Esophagus squamous epithelium (tissue), 5 donors: ENCODE measurements at regions not wholly inside any gene's neighbourhood (a gene's known extent, or its start where the extent isn't known, plus 50 kb on each side); places are given as distances from the start of the nearest gene placed in this dataset.

Source experiments
- DNase-seq: peaks from one replicate; lab custom pipeline; 2025; lab: John Stamatoyannopoulos, UW
- H3K27ac ChIP-seq, 4 donors: fragments of 200-600 bp; sonication (generic); one replicate each; pipeline ENCODE4 v1.5.1; 2016 to 2019; ENCODE audit warnings: mild to moderate bottlenecking in 1 of 4
- H3K27me3 ChIP-seq, 4 donors: fragments of 200-600 bp; sonication (generic); 1 replicate in 3 of 4; 2 replicates in 1 of 4; pipeline versions ENCODE4 v1.5.1 to v1.6.0; 2017 to 2021; ENCODE audit warnings: antibody characterized with exemption in 1 of 4
- H3K36me3 ChIP-seq, 3 donors: fragments of 200-600 bp; sonication (generic); one replicate each; pipeline ENCODE4 v1.5.1; 2016 to 2019
- H3K4me1 ChIP-seq, 3 donors: fragments of 200-600 bp; sonication (generic); one replicate each; pipeline ENCODE4 v1.5.1; 2017 to 2019
- H3K4me3 ChIP-seq, 4 donors: fragments of 200-600 bp; sonication (generic); 1 replicate in 3 of 4; 2 replicates in 1 of 4; pipeline ENCODE4 v1.5.1; 2016 to 2019; ENCODE audit warnings: mild to moderate bottlenecking in 2 of 4, moderate library complexity in 1 of 4
- H3K9me3 ChIP-seq, 3 donors: fragments of 200-600 bp; sonication (generic); one replicate each; pipeline ENCODE4 v1.5.1; 2016 to 2019
- POLR2A ChIP-seq, 4 donors: fragments of 450-650 bp; IDR thresholded peaks; one replicate each; pipeline ENCODE4 v1.6.1; 2017; ENCODE audit warnings: antibody characterized with exemption in 4 of 4, mild to moderate bottlenecking in 4 of 4, moderate library complexity in 3 of 4
- WGBS, 2 donors: methylation state at CpG; one replicate each; pipeline ENCODE4 v1.1.5; 2018; 5-methylcytosine and 5-hydroxymethylcytosine counted together
- intact Hi-C: fragments of 100-400 bp; cut with DNase I; formaldehyde crosslinking; loops from one replicate; pipeline ENCODE4 v1.15.0; 2022
- TF ChIP-seq, protein P1 (sequence below), 6 experiments: fragments of 450-650 bp in 4 of 6; fragments of 200-600 bp in 2 of 6; sonication (generic) in 2 of 6; IDR thresholded peaks; one replicate each; pipeline ENCODE4 v1.5.1; 2016 to 2019; ENCODE audit warnings: antibody characterized with exemption in 6 of 6, mild to moderate bottlenecking in 4 of 6, moderate library complexity in 4 of 6
- donor health status: DM: yes; HTN: yes; CAD: no.

DNA sequence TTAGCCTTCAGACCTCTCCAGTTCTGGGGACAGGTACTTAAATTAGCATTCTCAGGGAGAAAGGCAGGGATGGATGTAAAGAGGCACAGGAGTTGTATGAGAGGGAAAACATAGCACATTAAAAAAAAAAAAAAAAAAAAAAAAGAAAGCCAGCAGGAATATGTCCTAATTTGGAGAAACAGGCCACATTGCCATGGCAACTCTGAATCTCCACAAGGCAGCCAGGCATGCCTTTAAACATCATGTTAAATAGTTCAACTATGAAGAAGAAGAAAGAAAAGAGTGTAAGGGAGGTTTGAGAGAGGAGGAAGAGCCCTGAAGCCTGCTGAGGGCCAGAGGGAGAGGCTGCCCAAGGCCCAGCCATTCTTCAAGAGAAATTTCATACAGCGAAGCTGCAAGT lies 145.8 kb downstream of the GRIN2B start:
- no peaks in the 10 kb centered on the region for H3K4me1 ChIP-seq
- H3K9me3 ChIP-seq, result no peaks in the 10 kb centered on the region
- DNase-seq, result no peak
- 73 to 80% methylated on average over 1 of the region's 1 CpG for WGBS, 2 donors
- H3K27ac ChIP-seq, result no peak overlapping the region
- H3K27me3 ChIP-seq, result no peaks in the 10 kb centered on the region
- H3K36me3 ChIP-seq, result no peaks in the 10 kb centered on the region
- TF ChIP-seq POLR2A (IDR thresholded peaks at IDR 0.05), result no peak
- TF ChIP-seq, protein P1, sequence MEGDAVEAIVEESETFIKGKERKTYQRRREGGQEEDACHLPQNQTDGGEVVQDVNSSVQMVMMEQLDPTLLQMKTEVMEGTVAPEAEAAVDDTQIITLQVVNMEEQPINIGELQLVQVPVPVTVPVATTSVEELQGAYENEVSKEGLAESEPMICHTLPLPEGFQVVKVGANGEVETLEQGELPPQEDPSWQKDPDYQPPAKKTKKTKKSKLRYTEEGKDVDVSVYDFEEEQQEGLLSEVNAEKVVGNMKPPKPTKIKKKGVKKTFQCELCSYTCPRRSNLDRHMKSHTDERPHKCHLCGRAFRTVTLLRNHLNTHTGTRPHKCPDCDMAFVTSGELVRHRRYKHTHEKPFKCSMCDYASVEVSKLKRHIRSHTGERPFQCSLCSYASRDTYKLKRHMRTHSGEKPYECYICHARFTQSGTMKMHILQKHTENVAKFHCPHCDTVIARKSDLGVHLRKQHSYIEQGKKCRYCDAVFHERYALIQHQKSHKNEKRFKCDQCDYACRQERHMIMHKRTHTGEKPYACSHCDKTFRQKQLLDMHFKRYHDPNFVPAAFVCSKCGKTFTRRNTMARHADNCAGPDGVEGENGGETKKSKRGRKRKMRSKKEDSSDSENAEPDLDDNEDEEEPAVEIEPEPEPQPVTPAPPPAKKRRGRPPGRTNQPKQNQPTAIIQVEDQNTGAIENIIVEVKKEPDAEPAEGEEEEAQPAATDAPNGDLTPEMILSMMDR (IDR thresholded peaks at IDR 0.05), result no peak
- intact Hi-C loops, result no loop called here
- H3K4me3 ChIP-seq, result no peak overlapping the region

DNA sequence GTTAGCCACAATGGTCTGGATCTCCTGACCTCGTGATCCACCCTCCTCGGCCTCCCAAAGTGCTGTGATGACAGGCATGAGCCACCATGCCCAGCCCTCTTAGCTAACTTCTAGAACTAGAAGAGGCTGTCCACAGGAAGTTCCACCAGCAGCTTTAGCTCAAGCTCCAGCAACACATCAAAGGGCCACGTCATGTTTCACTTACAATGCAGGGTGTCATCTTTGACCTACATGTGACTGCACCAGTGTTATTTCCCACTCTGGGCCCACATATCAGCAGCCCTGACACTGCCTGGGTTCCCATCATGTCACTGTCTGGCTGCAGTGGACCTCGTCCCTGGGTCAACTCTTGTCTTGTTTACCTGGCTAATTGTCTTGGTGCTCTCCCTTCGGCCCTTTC lies 147.2 kb downstream of the GRIN2B start:
- DNase-seq, result no peak
- H3K9me3 ChIP-seq, result no peaks in the 10 kb centered on the region

DNA sequence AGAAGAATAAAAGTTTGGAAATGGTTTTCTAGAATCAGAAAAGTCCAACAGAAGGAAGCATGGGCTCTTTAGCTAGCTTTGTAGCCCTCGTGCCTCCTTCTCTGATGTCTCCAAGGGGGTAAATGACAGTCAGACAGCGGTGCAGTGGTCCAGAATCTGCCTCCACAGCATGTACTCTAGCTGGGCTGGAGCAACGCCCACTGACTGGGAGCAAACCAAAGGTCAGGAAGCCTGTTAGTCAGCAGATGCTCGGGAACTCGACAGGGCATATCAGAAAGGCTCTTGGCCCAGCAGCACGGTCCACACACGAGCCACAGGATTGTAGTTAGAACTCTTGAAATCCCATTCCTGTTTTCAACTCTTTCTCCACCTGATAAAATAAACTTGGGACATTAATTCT lies 164.3 kb downstream of the GRIN2B start:
- Histone ChIP-seq H3K4me3 (no peak overlapping the region), H3K27me3 (no peaks in the 10 kb centered on the region), H3K4me1 (no peaks in the 10 kb centered on the region), H3K9me3 (no peaks in the 10 kb centered on the region), H3K27ac (no peak overlapping the region), H3K36me3 (no peaks in the 10 kb centered on the region)
- intact Hi-C loops, result no loop called here
- DNase-seq, result no peak
- WGBS, 2 donors, result 50 to 71% methylated on average over 4 to 7 of the region's 7 CpGs
- TF ChIP-seq POLR2A (IDR thresholded peaks at IDR 0.05), result no peak
- TF ChIP-seq, protein P1 (IDR thresholded peaks at IDR 0.05), result no peak

More for the DNA sequence above, 147.2 kb downstream of the GRIN2B start:
- H3K27ac ChIP-seq, result no peak overlapping the region
- no peaks in the 10 kb centered on the region for H3K27me3 ChIP-seq
- intact Hi-C loops, result no loop called here
- no peaks in the 10 kb centered on the region for H3K4me1 ChIP-seq
- no peaks in the 10 kb centered on the region for H3K36me3 ChIP-seq
- no peak for TF ChIP-seq POLR2A (IDR thresholded peaks at IDR 0.05)
- TF ChIP-seq, protein P1 (IDR thresholded peaks at IDR 0.05), result no peak
- 59 to 70% methylated on average over 4 to 5 of the region's 5 CpGs for WGBS, 2 donors
- no peak overlapping the region for H3K4me3 ChIP-seq

DNA sequence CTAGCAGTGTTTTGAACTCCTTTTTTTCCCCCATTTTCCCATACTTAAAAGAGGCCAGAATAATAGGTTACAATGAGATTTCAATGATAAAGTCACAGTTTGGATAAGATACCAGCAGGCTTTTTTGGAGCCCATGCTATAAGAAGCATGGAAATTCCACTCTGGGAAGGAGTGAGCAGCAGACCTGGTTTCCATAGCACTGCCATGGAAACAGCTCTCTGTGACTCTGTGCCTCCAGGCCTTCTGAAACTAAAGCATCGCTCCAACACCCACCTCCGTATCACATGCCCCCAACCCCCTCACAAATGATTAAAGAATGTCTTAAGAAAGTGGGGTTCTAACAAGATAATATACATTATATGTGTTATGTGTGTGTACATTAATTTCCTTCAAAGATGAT lies 165.0 kb downstream of the GRIN2B start:
- no peaks in the 10 kb centered on the region for H3K4me1 ChIP-seq
- no peak overlapping the region for H3K4me3 ChIP-seq
- intact Hi-C loops, result no loop called here
- DNase-seq, result no peak
- H3K27me3 ChIP-seq, result no peaks in the 10 kb centered on the region
- no peaks in the 10 kb centered on the region for H3K9me3 ChIP-seq
- WGBS, 2 donors, result 65 to 100% methylated on average over 2 of the region's 2 CpGs
- TF ChIP-seq, protein P1 (IDR thresholded peaks at IDR 0.05), result no peak
- no peak for TF ChIP-seq POLR2A (IDR thresholded peaks at IDR 0.05)
- no peaks in the 10 kb centered on the region for H3K36me3 ChIP-seq
- H3K27ac ChIP-seq, result no peak overlapping the region

DNA sequence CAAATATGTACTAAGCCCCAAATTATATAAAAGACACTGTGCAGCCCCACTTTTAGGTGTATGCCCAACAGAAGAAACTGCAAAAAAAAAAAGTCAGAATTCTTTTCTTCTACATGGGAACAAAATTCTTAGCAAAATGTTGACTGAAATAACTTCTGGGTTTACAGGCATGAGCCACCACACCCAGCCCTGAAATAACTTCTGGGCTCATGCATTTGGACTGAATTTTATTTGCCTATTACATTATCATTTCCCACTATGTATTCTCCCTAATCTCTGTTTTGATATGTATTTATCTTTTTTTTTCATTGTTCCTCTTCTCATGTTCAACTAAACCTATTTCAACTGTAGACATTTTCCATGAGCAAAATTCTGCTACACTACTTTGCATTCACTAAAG lies 169.2 kb downstream of the GRIN2B start:
- DNase-seq, result no peak
- no peaks in the 10 kb centered on the region for H3K36me3 ChIP-seq
- no peaks in the 10 kb centered on the region for H3K27me3 ChIP-seq
- no peaks in the 10 kb centered on the region for H3K9me3 ChIP-seq
- no peak for TF ChIP-seq POLR2A (IDR thresholded peaks at IDR 0.05)
- TF ChIP-seq, protein P1 (IDR thresholded peaks at IDR 0.05), result no peak
- intact Hi-C loops, result no loop called here
- no peaks in the 10 kb centered on the region for H3K4me1 ChIP-seq
- no peak overlapping the region for H3K4me3 ChIP-seq
- no peak overlapping the region for H3K27ac ChIP-seq
